H9 (cell line): ENCODE measurements at regions not wholly inside any gene's neighbourhood (a gene's known extent, or its start where the extent isn't known, plus 50 kb on each side); places are given as distances from the start of the nearest gene placed in this dataset.
A peak's percentile ranks its signal among the peaks of the same experiment; 100 is the strongest.

Experiments used
- DNase-seq: peaks from one replicate; pipeline ENCODE4 v3.0.0-alpha.2; 2017
- H2AFZ ChIP-seq: one replicate; pipeline ENCODE4 v1.6.1; 2013; ENCODE audit warnings: mild to moderate bottlenecking, low read length, control low read depth, moderate library complexity
- H2AK5ac ChIP-seq: 2 replicates; pipeline ENCODE4 v1.6.1; 2013; ENCODE audit warnings: low read length, control low read depth, mixed read lengths; ENCODE audit not compliant: insufficient read length
- H2BK120ac ChIP-seq: one replicate; pipeline ENCODE4 v1.6.1; 2013; ENCODE audit warnings: low read depth, mild to moderate bottlenecking, low read length, control low read depth, inconsistent platforms; ENCODE audit not compliant: poor library complexity, severe bottlenecking
- H2BK12ac ChIP-seq: 2 replicates; pipeline ENCODE4 v1.6.1; 2013; ENCODE audit warnings: low read length, control low read depth, mixed read lengths, low read depth; ENCODE audit not compliant: insufficient read length
- H2BK15ac ChIP-seq: 2 replicates; pipeline ENCODE4 v1.6.1; 2013; ENCODE audit warnings: low read depth, low read length, control low read depth
- H2BK20ac ChIP-seq: one replicate; pipeline ENCODE4 v1.6.1; 2013; ENCODE audit warnings: low read depth, mild to moderate bottlenecking, low read length, control low read depth, inconsistent platforms; ENCODE audit not compliant: poor library complexity, severe bottlenecking
- H2BK5ac ChIP-seq: 2 replicates; pipeline ENCODE4 v1.6.1; 2013; ENCODE audit warnings: low read length, control low read depth, mixed read lengths; ENCODE audit not compliant: insufficient read length
- H3K14ac ChIP-seq: 2 replicates; pipeline ENCODE4 v1.6.1; 2013; ENCODE audit warnings: low read length, control low read depth; ENCODE audit not compliant: insufficient read depth
- H3K18ac ChIP-seq: 2 replicates; pipeline ENCODE4 v1.6.1; 2013; ENCODE audit warnings: low read depth, mild to moderate bottlenecking, mixed read lengths, low read length, control low read depth; ENCODE audit not compliant: insufficient read length
- H3K23ac ChIP-seq: 2 replicates; pipeline ENCODE4 v1.6.1; 2013; ENCODE audit warnings: low read length, control low read depth, mixed read lengths, low read depth; ENCODE audit not compliant: insufficient read length
- H3K23me2 ChIP-seq: 2 replicates; pipeline ENCODE4 v1.6.1; 2013; ENCODE audit warnings: low read depth, mild to moderate bottlenecking, mixed read lengths, low read length, control low read depth; ENCODE audit not compliant: insufficient read length, poor library complexity, severe bottlenecking
- H3K27ac ChIP-seq: 2 replicates; pipeline ENCODE4 v1.5.1; 2013; ENCODE audit warnings: low read length, control low read depth, mixed read lengths, low read depth; ENCODE audit not compliant: insufficient read length
- H3K27me3 ChIP-seq: 2 replicates; pipeline ENCODE4 v1.6.1; 2013; ENCODE audit warnings: low read length, control low read depth, inconsistent platforms; ENCODE audit not compliant: insufficient read depth
- H3K4ac ChIP-seq: 2 replicates; pipeline ENCODE4 v1.6.1; 2013; ENCODE audit warnings: low read depth, mild to moderate bottlenecking, control low read depth, inconsistent platforms, low read length, moderate library complexity
- H3K4me1 ChIP-seq: 2 replicates; pipeline ENCODE4 v1.6.1; 2013; ENCODE audit warnings: low read length, control low read depth, inconsistent platforms; ENCODE audit not compliant: insufficient read depth
- H3K4me2 ChIP-seq: 2 replicates; pipeline ENCODE4 v1.6.1; 2013; ENCODE audit warnings: low read length, control low read depth, mixed read lengths; ENCODE audit not compliant: insufficient read length, insufficient read depth
- H3K56ac ChIP-seq: 2 replicates; pipeline ENCODE4 v1.6.1; 2013; ENCODE audit warnings: low read depth, mild to moderate bottlenecking, mixed read lengths, low read length, control low read depth; ENCODE audit not compliant: insufficient read length
- H3K79me1 ChIP-seq: 2 replicates; pipeline ENCODE4 v1.6.1; 2013; ENCODE audit warnings: low read depth, mild to moderate bottlenecking, moderate library complexity, low read length, control low read depth, inconsistent platforms; ENCODE audit not compliant: insufficient read depth, poor library complexity, severe bottlenecking
- H3K79me2 ChIP-seq: 2 replicates; pipeline ENCODE4 v1.6.1; 2013; ENCODE audit warnings: low read length, control low read depth, inconsistent platforms; ENCODE audit not compliant: insufficient read depth
- H3K9ac ChIP-seq: 2 replicates; pipeline ENCODE4 v1.6.1; 2013; ENCODE audit warnings: low read length, control low read depth, mixed read lengths; ENCODE audit not compliant: insufficient read length; ENCODE audit errors: extremely low read depth
- H3K9me3 ChIP-seq: one replicate; pipeline ENCODE4 v1.6.1; 2013; ENCODE audit warnings: low read depth, low read length, inconsistent platforms; ENCODE audit not compliant: control insufficient read depth
- H3T11ph ChIP-seq: one replicate; pipeline ENCODE4 v1.6.1; 2013; ENCODE audit warnings: mild to moderate bottlenecking, low read length, control low read depth, inconsistent platforms
- H4K20me1 ChIP-seq: one replicate; pipeline ENCODE4 v1.6.1; 2013; ENCODE audit not compliant: control insufficient read depth, insufficient read length, insufficient read depth
- H4K5ac ChIP-seq: 2 replicates; pipeline ENCODE4 v1.6.1; 2013; ENCODE audit warnings: low read depth, mild to moderate bottlenecking, mixed read lengths, low read length, control low read depth; ENCODE audit not compliant: insufficient read length
- H4K8ac ChIP-seq: replicated peaks from 2 replicates; pipeline ENCODE4 v1.6.1; 2013; ENCODE audit warnings: low read length, control low read depth, mixed read lengths, low read depth; ENCODE audit not compliant: insufficient read length
- H4K91ac ChIP-seq: 2 replicates; pipeline ENCODE4 v1.6.1; 2013; ENCODE audit warnings: low read depth, mild to moderate bottlenecking, moderate library complexity, mixed read lengths, low read length, control low read depth; ENCODE audit not compliant: insufficient read length
- H3K27ac Mint-ChIP-seq, 3 experiments: 2 replicates in 2 of 3; 3 replicates in 1 of 3; pipeline ENCODE4 v1.8.0; 2020 to 2021; ENCODE audit warnings: mixed read lengths in 3 of 3, mild to moderate bottlenecking in 1 of 3, moderate library complexity in 1 of 3
- H3K27me3 Mint-ChIP-seq: 2 replicates; pipeline ENCODE4 v1.8.0; 2021; ENCODE audit warnings: low read depth, mild to moderate bottlenecking, moderate library complexity, mixed read lengths
- H3K36me3 Mint-ChIP-seq, 3 experiments: 2 replicates in 2 of 3; 3 replicates in 1 of 3; pipeline ENCODE4 v1.8.0; 2020 to 2021; ENCODE audit warnings: low read depth in 3 of 3, mixed read lengths in 3 of 3; ENCODE audit not compliant: insufficient read depth in 1 of 3
- H3K4me1 Mint-ChIP-seq, 2 experiments: 2 replicates each; pipeline ENCODE4 v1.8.0; 2020; ENCODE audit warnings: mixed read lengths in 2 of 2
- H3K4me3 Mint-ChIP-seq, 2 experiments: 2 replicates in 1 of 2; 3 replicates in 1 of 2; pipeline ENCODE4 v1.8.0; 2020 to 2021; ENCODE audit warnings: mild to moderate bottlenecking in 2 of 2, mixed read lengths in 2 of 2, moderate library complexity in 1 of 2
- H3K9me3 Mint-ChIP-seq, 2 experiments: 2 replicates in 1 of 2; 3 replicates in 1 of 2; pipeline ENCODE4 v1.8.0; 2020; ENCODE audit warnings: mild to moderate bottlenecking in 2 of 2, mixed read lengths in 2 of 2, moderate library complexity in 1 of 2
- WGBS: extraction: QIAGEN DNeasy Blood & Tissue Kit; methylation state at CpG from one replicate; pipeline ENCODE4 v1.1.7; 2013; ENCODE audit warnings: missing lambda C conversion rate, low lambda C conversion rate, mixed read lengths; ENCODE audit not compliant: insufficient read length; ENCODE audit errors: extremely low coverage; 5-methylcytosine and 5-hydroxymethylcytosine counted together
- TF ChIP-seq, protein P1 (sequence below): fragments of 200-600 bp; sonication (generic); conservative IDR thresholded peaks from 3 replicates; pipeline ENCODE4 v1.8.0; 2021; ENCODE audit warnings: antibody characterized with exemption, mild to moderate bottlenecking

DNA sequence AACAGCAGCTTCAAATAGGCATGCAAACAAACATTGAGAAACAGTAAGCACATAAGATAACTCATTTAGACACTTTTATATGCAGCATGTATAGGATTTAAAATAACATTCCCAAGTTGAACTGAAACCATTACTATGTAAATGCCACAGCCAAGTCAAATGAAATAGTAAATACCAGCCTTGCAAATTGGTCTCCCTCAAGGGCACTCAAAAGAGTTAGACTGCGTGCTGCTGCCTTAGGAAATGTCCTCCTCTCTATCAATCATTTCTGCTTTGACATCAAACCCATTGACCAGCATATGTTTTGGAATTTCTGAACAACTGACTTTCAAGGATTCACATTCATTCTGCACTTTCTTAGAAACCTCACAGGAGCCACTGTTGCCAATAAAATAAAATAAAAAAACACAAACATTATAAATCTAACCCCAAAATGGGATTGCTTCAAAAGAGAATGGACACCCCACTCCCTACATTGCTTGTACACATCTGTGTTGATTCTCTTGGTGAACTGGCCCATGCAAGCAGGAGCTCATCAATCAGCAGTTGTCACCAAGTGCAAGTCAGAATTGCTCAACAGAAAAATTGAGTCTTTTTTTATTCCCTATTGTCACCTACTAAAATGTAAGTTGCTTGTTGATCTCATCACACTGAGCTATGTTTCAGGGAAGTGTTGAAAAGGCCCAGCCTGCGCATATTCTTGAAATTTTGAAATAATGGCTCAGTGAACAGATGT lies 256.2 kb downstream of the DAD1 start:
- Histone ChIP-seq H3K4ac (no peak overlapping the region), H3K18ac (no peak overlapping the region), H3K56ac (no peak overlapping the region), H3K79me2 (no peaks in the 10 kb centered on the region), H4K8ac (no peak overlapping the region), H3K27ac (no peak overlapping the region), H2AK5ac (no peak overlapping the region), H3K23ac (no peak overlapping the region), H4K91ac (no peak overlapping the region), H2BK12ac (peak overlapping the region; percentile 78), H3K4me1 (peaks cover 9% of the 10 kb centered on the region; the same call in 1 of the 2 replicates), H3K14ac (no peak overlapping the region), H3K23me2 (no peaks in the 10 kb centered on the region), H3T11ph (no peak overlapping the region), H2BK20ac (no peak overlapping the region), H3K9me3 (peaks cover 27% of the 10 kb centered on the region), H3K27me3 (no peaks in the 10 kb centered on the region), H4K20me1 (no peaks in the 10 kb centered on the region), H2BK5ac (no peak overlapping the region), H3K79me1 (no peaks in the 10 kb centered on the region), H3K4me2 (no peak overlapping the region), H3K9ac (no peak overlapping the region), H2AFZ (no peak overlapping the region), H2BK120ac (no peak overlapping the region), H4K5ac (no peak overlapping the region), H2BK15ac (no peak overlapping the region)
- Mint-ChIP-seq H3K4me3 (no peak overlapping the region), H3K27ac (peak overlapping the region in 2 of 3 experiments; percentile 7 to 75; a peak in 4 of 7 replicates), H3K27me3 (no peaks in the 10 kb centered on the region; the same call in 1 of the 2 replicates), H3K9me3 (peaks cover 24 to 26% of the 10 kb centered on the region in 2 experiments), H3K4me1 (peaks cover 28 to 29% of the 10 kb centered on the region in 2 experiments), H3K36me3 (peaks cover 4 to 22% (median 21%) of the 10 kb centered on the region in 3 experiments; a peak in 6 of 7 replicates)
- no CpG with 5 or more reads among the region's 2 CpGs for WGBS
- TF ChIP-seq, protein P1, sequence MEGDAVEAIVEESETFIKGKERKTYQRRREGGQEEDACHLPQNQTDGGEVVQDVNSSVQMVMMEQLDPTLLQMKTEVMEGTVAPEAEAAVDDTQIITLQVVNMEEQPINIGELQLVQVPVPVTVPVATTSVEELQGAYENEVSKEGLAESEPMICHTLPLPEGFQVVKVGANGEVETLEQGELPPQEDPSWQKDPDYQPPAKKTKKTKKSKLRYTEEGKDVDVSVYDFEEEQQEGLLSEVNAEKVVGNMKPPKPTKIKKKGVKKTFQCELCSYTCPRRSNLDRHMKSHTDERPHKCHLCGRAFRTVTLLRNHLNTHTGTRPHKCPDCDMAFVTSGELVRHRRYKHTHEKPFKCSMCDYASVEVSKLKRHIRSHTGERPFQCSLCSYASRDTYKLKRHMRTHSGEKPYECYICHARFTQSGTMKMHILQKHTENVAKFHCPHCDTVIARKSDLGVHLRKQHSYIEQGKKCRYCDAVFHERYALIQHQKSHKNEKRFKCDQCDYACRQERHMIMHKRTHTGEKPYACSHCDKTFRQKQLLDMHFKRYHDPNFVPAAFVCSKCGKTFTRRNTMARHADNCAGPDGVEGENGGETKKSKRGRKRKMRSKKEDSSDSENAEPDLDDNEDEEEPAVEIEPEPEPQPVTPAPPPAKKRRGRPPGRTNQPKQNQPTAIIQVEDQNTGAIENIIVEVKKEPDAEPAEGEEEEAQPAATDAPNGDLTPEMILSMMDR: no peak
- no peak for DNase-seq
